CD1c-positive myeloid dendritic cell (primary cell): ENCODE measurements at regions not wholly inside any gene's neighbourhood (a gene's known extent, or its start where the extent isn't known, plus 50 kb on each side); places are given as distances from the start of the nearest gene placed in this dataset.
"Not testable (repeated sequence)": the region's sequence is repeated elsewhere in the genome, so short reads cannot be mapped to it uniquely, and the experiment has no call there.

Experiments
- DNase-seq: peaks from one replicate; pipeline ENCODE4 v3.0.0-alpha.2; 2016; ENCODE audit errors: extremely low spot score

- DNase-seq: no peak
These were observed 251.8 kb upstream of the USP24 start for GRCh38 chr1:55466921-55467320.

- no peak for DNase-seq
These were observed 251.2 kb upstream of the USP24 start for GRCh38 chr1:55466373-55466772.

- no peak for DNase-seq
These were observed 249.4 kb upstream of the USP24 start for GRCh38 chr1:55464550-55464949.

GRCh38 chr1:55463814-55464475 lies 248.8 kb upstream of the USP24 start:
- DNase-seq: no peak

GRCh38 chr1:55457874-55458273 lies 242.7 kb upstream of the USP24 start:
- no peak for DNase-seq

GRCh38 chr1:55456971-55457370 lies 241.8 kb upstream of the USP24 start:
- DNase-seq: no peak

- DNase-seq: no peak
These were observed 233.1 kb upstream of the USP24 start for GRCh38 chr1:55448261-55448660.

- no peak for DNase-seq
These were observed 232.3 kb upstream of the USP24 start for GRCh38 chr1:55447488-55447887.

- no peak for DNase-seq
These were observed 231.2 kb upstream of the USP24 start for GRCh38 chr1:55446351-55446750.

GRCh38 chr1:55445416-55445815 lies 230.3 kb upstream of the USP24 start:
- no peak for DNase-seq

- no peak for DNase-seq
These were observed 229.5 kb upstream of the USP24 start for GRCh38 chr1:55444667-55445066.

- peak; percentile 55 for DNase-seq
These were observed 228.2 kb upstream of the USP24 start for GRCh38 chr1:55443175-55443915.

GRCh38 chr1:55441489-55441888 lies 226.3 kb upstream of the USP24 start:
- no peak for DNase-seq

- DNase-seq: no peak
These were observed 222.5 kb upstream of the USP24 start for GRCh38 chr1:55437692-55438091.

- DNase-seq: not testable (repeated sequence)
These were observed 215.6 kb upstream of the USP24 start for GRCh38 chr1:55430720-55431119.

- DNase-seq: not testable (repeated sequence)
These were observed 215.0 kb upstream of the USP24 start for GRCh38 chr1:55430206-55430605.

GRCh38 chr1:55428944-55429931 lies 214.1 kb upstream of the USP24 start:
- no peak for DNase-seq

- no peak for DNase-seq
These were observed 213.1 kb upstream of the USP24 start for GRCh38 chr1:55428231-55428630.

- no peak for DNase-seq
These were observed 212.4 kb upstream of the USP24 start for GRCh38 chr1:55427606-55428005.

GRCh38 chr1:55426619-55427018 lies 211.5 kb upstream of the USP24 start:
- no peak for DNase-seq

- no peak for DNase-seq
These were observed 211.0 kb upstream of the USP24 start for GRCh38 chr1:55426156-55426555.

GRCh38 chr1:55425310-55425930 lies 210.3 kb upstream of the USP24 start:
- DNase-seq: no peak
